ENCODE measurements at regions not wholly inside any gene's neighbourhood (a gene's known extent, or its start where the extent isn't known, plus 50 kb on each side); places are given as distances from the start of the nearest gene placed in this dataset.
A peak's percentile ranks its signal among the peaks of the same experiment; 100 is the strongest.

DNA sequence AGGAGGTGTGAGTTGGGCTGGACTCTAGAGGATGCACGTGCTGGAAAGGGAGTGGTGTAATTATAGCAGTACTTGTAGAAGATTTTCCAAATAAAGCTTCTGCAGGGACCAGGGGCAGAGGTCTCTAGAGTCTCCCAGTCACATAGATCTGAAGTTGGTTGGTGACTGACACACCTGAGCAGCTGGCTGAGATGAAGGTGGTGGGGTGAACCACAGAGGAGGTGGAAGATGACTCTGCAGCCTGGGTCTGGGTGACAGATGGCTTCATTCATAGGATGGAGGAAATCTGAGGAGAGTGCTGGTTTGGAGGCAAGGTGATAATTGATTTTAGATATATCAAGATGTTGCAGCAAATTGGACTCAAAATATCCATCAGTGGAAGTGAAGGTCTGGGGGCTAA, 178.9 kb upstream of the IVNS1ABP start:
- no peak for DNase-seq

DNA sequence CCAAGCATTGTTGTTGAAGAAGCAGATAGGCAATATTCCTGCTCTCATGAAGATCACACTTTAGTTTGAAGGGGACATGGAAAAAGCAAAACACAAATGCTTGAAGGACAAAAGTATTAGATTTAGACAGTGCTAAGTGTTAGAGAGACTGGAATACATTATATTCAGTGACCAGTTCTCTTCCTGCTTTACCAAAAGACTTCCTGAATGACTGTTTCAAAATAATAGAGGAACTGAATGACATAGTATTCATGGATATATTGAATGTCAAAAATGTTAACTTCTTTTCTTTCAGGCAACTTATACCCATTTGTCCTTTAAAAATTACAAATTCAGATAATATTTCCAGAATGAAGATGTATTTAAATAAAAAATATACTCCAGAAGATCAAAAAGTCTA, 178.0 kb upstream of the IVNS1ABP start:
- DNase-seq = no peak

DNA sequence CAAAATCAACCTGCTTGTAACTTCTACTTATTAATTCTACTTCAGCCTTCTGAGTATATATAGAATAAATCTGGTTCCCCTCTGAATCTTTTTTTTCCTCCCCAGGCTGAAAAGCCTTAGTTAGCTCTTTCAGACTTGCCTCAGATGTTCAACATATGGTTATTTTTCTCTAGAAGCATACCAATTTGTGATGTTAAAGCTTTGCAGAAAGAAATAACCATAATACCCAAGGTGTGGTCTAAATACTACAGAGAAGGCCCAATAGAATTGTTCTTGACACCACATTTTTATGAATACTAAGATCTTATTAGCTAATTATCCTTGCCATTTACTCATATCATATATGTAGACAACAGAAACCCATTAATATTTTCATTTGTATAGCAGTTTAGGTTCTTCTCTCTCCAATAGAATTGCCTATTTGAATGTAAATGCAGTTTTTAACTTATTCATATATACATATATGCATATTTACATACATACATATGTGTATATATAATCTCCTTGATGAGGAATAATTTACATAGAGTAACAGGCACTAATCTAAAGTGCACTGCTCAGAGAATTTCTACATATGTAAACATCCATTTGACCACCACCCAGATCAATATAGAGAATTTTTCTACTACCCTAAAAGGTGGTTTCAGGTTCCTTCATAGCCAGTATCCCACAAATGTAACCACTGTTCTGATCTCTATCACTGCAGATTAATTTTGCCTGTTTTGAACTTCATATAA, 175.2 kb upstream of the IVNS1ABP start:
- no peak for DNase-seq

DNA sequence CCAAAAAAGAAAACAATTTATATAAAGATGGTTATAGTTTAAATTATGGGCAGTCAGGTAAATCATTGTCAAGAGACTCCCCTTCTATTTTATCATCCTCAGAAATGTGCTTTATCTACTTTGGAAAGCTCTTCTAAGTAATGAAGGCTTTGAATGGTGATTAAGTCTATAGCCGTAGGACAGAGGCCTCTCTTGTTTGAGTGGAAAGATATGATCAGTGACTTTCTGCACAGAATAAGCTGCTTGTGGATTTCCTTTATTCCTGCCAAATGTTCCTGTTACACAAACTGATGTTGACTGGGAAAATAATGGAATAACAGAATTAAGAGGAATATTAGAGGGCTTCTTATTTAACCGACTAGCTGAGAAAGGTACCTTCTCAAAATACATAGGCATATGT, 174.6 kb upstream of the IVNS1ABP start:
- DNase-seq = no peak

DNA sequence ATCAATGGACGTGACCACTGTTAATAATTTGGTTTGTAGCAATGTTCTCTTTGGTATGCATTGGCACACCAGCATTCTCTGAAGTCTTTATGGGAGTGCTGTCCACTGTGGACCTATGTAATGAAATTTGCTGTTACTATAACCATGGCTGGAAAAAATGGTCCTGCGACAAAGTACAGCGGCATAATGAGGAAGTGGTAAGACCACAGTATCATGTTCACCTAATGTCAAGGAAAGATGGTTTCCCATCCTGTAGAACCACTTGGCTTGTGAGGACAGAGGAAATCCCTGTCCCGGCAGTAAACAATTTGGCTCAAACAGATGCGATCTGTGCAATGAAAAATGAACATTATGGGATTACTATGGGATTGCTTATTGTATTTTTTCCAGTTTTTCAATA, 173.9 kb upstream of the IVNS1ABP start:
- DNase-seq = no peak

DNA sequence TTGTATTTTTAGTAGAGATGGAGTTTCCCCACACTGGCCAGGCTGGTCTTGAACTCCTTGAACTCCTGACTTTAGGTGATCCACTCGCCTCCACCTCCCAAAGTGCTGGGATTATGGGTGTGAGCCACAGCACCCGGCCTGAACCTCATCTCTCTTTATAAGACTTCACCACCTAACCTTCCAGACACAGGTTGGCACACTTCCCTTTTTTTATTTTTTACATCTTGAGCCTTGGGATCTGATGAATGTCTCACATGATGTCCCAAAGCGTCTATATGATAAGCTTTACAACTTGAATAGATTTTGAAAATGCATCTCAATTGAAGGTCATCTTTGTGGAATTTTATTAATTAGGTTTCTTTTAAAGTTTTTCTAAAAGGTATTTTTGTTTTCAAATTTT, 172.4 kb upstream of the IVNS1ABP start:
- no peak for DNase-seq

DNA sequence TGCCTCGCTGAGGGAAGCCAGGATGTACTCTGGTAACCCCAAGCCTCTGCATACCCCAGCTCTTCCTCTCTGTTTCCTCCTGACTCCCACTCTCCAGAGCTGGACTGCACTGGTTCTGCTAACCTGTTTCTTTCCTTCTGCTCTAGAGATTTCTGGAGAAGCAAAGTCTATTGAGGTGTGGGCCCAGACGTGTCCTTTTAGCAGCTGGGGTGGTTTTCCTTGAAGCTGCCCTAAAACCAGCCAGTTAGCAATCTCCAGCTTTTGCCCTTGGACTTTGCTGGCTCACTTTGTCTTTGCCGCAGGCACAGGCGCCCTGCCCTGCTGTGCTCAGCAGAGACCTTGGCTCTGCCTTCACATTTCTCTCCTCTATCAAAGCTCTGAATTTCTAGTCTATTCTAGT, 171.8 kb upstream of the IVNS1ABP start:
- no peak for DNase-seq

DNA sequence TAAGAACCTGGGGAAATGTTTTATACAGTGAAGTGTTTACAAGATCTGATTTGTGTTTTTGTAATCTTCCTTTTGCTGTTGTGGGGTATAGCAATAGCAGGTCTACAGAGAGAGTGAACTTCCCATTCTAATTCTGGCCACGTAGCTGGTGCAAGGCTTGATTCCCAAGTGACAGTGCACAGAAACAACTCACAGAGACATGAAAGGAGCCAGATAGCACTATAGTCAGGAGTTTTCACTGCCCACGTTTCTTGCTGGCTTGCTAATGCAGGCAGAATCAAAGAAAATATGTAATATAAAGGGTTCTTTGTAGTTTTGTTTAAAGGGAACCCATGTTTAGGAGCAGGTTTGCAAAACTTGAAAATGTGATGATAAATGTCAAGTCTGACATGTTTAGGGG, 170.9 kb upstream of the IVNS1ABP start:
- DNase-seq = no peak

DNA sequence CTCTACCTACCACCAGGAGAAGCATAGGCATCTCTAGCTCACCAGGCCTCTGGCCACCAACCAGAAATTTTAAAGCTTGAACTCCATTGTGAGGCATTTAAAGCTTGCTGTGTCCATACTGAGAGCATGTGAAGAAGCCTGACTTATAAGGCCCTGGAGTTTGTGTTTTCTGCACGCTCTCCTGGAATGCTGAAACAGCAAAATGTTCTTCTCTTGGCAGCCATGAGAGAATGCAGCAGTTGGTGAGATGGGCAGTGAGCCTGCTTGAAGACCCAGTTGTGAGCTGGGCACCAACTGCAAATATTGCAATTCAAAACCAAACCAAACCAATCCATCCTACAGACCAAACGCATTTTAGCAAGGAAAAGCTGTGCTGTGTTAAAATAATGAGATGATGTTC, 170.0 kb upstream of the IVNS1ABP start:
- no peak for DNase-seq

DNA sequence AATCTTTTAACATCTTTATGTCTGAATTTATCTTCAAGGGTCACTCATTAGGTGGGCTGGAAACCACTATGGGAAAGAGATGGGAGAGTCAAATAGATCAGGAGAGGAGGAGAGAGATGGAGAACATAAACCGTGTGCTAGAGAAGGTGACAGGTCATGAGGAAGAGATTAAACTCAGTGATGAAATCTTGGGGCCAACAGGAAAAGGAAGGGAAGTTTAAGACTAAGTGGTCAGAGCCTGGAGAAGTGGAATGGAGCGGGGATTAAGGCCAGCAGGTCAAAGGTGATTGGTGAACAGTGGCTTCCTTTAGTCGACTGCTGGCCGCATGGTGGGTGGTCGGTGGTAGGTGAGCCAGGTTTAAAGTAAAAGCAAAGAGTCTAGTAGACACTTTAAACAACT, 169.3 kb upstream of the IVNS1ABP start:
- no peak for DNase-seq

DNA sequence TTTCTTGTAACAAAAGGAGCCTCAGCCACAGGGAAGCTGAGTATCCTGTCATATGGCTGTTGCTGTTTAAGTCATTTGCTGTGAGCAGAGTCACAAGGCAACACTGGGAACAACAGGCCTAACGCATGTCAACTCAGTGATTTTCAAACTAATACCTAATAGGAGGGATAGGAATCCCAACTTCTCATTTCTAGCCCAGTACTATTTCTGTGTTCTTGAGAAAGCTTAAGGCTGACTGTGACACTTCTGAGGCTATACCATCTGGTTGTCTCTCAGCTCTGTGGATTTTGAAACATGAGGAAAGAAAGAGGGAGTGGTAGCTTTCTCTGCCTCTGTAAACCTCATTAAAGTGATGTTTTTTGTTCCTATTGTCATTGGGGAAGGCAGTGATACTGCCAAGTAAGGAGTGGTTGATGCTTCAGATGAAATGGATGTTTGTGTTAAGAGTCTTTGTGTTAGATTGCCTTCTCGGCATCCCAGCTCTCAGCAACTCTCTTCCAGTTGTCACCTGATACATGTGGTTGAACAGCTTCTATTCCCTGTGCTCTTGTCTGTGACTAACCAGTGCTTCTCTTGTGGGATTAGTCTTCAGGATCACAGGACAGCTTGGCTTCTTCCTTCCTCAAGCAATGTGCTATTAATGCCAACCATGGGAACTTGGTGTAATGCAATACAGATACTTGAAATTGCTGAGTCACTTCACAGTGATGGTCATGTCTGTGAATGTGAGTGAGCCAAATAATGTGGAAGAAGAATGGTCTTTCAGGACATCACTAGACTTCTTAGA, 166.8 kb upstream of the IVNS1ABP start:
- DNase-seq = no peak

DNA sequence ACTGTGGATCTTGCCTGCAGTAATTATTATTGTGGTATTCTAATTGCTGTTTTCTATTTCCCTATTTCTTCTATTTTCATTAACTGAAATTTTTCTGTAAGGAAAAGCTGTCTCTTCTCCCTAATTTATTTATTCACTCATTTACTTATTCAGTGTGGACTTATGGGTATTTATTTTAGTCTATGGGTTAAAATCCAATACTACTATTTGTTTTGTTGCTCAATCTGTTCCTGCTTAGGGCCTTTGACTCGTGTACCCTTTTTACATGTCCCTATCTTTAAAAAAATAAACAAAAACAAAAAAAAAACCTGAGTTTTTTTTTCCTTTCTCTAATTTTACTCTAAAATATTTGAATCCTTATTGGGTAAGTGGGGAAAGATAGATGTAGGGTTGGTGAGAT, 166.2 kb upstream of the IVNS1ABP start:
- no peak for DNase-seq

DNA sequence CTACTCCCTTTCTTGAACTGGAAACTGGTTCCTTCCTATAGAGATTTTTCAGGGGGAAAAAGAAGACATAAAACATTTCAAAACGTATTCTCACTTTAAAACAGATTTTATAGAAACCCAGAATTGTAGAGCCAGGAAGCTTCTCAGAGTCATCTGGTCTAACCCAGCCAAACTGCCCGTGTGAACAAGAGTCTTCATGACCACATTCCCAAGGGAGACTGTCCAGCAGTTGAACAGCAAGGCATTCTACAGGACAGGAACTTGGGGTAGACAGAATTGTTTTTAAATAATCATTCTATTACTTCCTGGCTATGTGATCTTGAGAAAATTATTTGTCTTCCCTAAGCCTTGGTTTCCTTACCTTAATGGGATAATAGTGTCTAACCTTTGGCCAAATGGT, 163.5 kb upstream of the IVNS1ABP start:
- no peak for DNase-seq

DNA sequence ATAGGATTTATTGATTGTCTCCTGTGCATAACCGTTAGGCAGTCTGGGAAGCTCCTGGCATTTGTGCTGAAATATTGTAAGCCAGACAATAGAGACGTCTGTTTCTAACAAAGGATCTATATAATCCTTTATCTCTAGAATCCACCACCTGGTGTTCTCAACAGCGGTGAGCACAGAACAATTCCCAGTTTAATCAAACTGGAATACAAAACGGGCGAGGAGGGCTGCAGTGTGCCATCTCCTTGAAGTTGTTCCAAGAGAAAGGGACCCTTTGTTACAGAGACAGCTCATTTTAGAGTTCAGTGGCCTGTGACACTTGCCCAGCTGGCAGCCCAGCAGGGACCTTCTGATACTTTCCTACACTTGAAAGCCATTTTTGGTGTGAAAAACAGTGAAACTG, 162.8 kb upstream of the IVNS1ABP start:
- no peak for DNase-seq

DNA sequence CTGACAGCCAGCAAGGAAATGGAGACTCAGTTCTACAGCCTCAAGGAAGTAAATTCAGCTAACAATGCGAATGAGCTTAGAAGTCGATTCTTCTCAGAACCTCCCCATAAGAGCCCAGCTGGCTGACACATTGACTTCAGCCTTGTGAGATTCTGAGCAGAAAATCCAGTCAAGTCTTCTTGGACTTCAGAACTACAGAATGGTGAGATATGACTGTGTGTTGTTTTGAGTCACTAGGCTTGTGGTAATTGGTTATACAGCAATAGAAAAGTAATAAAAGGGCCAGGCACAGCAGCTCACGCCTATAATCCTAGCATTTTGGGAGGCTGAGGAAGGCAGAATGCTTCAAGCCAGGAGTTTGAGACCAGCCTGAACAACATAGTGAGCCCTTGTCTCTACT, 161.8 kb upstream of the IVNS1ABP start:
- DNase-seq = no peak

DNA sequence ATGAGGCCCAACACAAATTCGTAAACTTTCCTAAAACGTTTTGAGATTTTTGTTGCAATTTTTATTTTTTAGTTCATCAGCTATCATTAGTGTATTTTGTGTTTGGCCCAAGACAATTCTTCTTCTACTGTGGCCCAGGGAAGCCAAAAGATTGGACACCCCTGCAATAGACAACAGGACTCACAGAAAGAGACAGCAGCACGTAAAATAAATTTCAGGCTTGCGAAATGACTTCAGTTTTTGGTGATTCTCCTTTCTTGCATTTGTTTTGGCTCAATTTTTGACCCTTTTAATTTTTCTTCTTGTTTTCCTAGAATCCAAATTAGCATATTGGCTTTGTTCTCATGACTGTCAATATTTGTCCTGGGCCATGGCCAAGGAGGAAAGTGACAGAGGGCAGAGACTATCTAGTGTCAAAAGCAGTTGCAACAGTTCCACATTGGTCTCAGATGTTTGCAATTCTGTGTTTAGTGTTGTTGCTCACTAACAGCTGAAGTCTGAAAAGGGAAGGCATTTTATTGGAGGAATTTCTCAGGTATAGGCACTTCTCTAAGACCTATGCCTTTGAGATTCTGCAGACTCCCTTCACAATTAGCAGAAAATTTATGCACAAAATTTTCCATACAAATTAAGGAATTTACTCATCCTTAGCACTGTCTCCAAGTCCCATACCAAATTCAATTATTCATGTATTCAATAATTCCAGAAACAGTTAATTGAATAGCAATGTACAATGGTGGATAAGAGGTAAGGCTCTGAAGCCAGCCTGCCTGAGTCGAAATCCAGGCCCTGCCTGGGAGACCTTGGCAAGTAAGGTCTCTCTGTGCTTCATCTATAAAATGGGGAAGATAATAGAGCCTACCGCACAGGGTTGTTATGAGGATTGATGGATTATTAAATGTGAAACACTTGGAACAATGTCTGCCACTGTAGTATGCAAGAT, 160.9 kb upstream of the IVNS1ABP start:
- DNase-seq = no peak

DNA sequence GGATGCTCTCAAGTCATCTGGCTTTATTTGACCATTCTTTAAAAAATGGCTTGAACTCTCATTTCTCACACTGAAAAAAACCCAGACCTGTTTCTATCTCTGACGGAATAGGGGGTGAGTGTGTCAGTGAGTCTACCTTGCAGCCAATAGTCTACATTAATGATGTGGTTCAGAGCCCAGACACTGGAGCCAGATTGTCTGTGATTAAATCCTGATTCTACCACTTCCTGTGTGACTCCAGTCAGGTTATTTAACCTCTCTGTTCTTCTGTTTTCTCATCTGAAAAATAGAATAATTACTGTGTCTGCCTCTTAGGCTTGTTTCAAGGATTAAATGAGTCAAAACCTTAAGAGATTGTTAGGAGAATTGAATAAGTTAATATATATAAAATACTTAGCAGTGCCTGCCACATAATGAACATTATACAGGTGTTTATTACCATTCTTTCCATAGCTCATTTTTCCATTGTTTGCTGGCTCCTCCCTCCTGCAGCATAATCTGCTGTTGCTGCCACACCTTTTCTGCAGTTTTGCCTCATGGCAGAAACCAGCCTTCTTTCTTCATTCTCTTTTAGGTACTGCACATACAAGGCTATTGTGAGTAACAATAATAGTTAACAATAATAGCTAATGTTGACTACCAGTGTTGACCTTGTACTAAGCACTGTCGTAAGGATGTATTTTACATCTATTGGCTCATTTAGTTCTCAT, 157.6 kb upstream of the IVNS1ABP start:
- DNase-seq = peak in 1 of 2 donors; percentile 31

DNA sequence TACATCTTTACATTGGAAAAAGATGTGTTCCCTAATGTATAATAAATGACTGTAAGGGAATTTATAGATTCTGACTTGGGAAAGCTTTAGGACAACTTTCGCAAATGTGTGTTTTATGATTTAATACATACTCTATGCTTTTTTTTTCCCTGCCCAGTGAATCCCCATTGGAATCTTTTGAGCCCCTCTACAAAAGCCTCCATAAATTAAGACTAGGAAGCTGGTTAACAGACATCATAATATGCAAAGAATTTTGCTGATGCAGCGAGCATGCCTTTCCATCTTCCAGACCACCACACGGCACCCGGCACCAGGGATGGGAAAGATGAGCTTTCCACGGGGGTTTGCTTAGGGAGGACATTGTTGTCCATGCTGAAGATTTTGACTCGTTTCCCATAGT, 156.1 kb upstream of the IVNS1ABP start:
- no peak for DNase-seq

DNA sequence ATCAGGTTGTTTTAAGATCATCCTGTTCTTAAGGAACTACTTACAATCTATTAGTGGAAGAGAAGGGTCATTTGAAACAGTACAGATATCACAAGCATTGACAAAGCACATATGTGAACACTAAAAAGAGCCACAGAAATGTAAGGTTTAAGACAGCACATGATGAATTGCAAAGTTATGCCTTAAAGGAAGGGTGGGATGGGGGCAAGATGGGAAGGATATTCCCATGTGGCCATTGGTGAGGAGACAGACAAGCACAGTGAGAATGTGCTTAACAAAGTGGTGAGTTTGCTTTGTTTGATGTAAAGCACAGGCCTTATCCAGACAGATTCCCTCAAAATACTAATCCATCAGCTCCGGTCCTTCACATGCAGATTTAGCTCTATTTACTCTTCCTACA, 151.6 kb upstream of the IVNS1ABP start:
- no peak for DNase-seq

DNA sequence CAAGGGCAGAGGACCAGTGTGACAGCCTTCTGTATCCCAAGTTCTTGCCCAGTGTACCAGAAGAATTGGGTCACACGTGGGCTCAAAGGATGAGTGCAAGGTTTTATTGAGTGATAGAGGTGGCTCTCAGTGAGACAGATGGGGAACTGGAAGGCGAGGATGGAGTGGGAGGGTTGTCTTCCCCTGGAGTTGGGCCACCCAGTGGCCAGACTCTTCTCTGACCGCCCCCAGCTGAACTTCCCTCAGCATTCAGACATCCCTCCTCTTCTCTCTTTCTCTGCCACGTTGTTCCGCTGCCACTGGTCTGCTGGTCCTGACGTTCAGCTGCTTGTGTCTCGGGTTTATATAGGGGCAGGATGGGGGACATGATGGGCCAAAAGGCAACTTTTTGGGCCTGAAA, 150.1 kb upstream of the IVNS1ABP start:
- DNase-seq = no peak

DNA sequence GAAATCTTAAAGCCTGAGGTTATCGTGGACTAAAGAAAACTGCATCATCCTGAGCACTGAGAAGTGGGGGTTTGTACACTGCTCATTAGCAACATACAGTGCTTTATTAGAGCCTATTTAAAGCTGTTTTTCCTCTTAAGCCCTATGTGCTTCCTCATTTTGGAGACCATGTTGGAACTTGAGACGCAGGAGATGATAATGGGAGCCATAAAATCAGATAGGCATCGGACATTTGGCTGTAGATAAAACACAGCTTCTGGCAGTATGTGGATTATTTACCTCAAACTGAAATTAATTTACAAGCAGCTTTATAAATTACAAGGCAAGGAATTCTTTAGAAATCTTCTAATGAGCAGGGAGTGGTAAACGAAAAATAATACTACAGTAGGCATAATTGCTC, 147.7 kb upstream of the IVNS1ABP start:
- DNase-seq = no peak

DNA sequence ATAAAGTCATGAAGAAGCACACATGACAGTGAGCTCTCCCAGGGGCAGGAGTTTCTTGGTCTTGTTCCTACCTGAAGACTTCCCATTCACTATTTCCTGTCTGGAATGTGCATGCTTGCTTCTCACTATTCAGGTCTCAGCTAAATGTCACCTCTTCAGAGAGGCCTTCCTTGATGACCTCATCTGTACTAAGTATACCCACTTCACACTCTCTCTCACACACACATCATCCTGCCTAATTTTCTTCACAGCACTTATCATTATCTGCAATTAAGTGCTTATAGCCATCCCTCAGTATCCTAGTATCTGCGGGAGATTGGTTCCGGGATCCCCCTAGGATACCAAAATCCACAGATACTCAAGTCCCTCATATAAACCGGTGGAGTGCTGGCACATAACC, 146.4 kb upstream of the IVNS1ABP start:
- DNase-seq = no peak

DNA sequence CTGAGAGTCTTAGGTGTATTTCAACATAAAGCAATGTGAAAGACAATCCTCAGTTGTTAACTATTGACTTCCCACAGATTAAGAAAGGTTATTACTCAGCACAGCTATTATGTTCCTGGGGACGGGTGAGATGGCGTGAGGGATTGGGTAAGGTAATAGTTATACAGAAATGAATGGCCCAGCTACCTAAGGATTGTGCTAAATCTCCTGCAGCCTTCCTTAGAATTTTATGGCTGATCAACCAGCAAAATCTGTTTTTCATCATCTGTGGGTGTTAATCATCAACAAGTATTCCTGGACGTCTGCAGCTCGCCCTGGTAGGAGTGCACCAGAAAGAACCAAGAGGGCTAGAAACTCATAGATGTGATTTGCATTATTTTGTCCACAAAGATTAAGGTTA, 146.0 kb upstream of the IVNS1ABP start:
- DNase-seq = no peak
